Panc1 (cell line): ENCODE measurements at regions not wholly inside any gene's neighbourhood (a gene's known extent, or its start where the extent isn't known, plus 50 kb on each side); places are given as distances from the start of the nearest gene placed in this dataset.

Source experiments
- POLR2AphosphoS5 ChIP-seq: IDR thresholded peaks from 2 replicates; pipeline ENCODE4 v1.6.1; 2012; ENCODE audit warnings: mild to moderate bottlenecking, low read depth, low read length, moderate library complexity
- SIN3A ChIP-seq: IDR thresholded peaks from 2 replicates; pipeline ENCODE4 v1.6.1; 2012; ENCODE audit warnings: low read depth, mild to moderate bottlenecking, low read length, moderate library complexity, borderline replicate concordance; ENCODE audit not compliant: insufficient read depth
- TCF7L2 ChIP-seq: IDR thresholded peaks from 2 replicates; pipeline ENCODE4 v1.6.1; 2011; ENCODE audit warnings: mild to moderate bottlenecking, low read depth, low read length, inconsistent platforms
- TF ChIP-seq, protein P1 (sequence below): fragments of 450-650 bp; IDR thresholded peaks from 2 replicates; pipeline ENCODE4 v1.5.1; 2017; ENCODE audit warnings: mild to moderate bottlenecking
- TF ChIP-seq, protein P2 (sequence below), 2 experiments: IDR thresholded peaks; 2 replicates each; pipeline ENCODE4 v1.6.1; 2011 to 2012; ENCODE audit warnings: low read depth in 2 of 2, control low read depth in 1 of 2, low read length in 1 of 2, mild to moderate bottlenecking in 1 of 2, moderate library complexity in 1 of 2; ENCODE audit not compliant: insufficient read depth in 1 of 2

DNA sequence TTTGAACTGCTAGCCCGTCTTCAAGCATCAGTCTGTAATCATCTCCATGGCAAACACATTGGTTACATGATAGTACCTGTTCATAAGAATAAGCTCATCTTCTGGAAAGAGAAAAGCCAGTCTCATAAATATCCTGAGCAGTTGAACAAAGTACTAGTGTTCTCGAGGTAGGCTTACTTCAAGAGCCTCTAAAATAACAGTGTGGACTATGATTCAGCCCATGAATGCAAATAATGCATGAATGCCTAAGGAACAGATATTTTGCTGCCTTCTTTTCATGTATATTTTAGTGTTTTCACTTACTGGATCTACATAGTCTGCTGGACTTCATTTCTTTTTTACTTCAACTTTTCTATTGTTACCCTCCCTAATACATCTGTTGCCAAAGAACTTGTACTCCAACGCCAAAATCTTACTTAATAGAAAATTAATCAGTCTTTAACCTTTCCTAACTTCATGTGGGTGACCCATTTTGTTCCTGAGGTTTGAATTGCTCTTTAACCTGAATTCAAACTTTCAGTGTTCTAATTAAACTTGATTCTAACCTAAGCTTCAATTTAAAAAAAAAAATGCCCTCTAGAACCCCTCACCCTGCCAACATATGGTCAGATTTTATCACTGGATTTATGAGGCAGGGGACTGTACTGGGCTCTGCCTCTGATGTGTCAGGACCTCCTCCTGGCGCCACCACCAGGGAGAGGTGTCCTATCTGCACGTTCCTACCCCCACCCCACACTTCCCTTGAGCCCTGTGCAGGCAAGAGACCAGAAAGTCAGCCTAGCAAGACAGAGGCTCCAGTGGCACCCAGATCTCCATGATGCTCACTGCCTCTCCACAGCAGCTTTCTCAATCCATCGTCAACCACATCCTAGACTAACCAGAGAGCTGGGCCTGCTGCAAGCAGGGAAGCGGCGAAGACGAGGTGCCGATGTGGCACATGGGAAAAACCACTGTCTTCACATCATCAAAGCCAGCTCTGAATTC lies 264.7 kb upstream of the ID2 start:
- TF ChIP-seq, protein P1, sequence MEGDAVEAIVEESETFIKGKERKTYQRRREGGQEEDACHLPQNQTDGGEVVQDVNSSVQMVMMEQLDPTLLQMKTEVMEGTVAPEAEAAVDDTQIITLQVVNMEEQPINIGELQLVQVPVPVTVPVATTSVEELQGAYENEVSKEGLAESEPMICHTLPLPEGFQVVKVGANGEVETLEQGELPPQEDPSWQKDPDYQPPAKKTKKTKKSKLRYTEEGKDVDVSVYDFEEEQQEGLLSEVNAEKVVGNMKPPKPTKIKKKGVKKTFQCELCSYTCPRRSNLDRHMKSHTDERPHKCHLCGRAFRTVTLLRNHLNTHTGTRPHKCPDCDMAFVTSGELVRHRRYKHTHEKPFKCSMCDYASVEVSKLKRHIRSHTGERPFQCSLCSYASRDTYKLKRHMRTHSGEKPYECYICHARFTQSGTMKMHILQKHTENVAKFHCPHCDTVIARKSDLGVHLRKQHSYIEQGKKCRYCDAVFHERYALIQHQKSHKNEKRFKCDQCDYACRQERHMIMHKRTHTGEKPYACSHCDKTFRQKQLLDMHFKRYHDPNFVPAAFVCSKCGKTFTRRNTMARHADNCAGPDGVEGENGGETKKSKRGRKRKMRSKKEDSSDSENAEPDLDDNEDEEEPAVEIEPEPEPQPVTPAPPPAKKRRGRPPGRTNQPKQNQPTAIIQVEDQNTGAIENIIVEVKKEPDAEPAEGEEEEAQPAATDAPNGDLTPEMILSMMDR: no peak
- TF ChIP-seq POLR2AphosphoS5 (no peak), SIN3A (no peak), TCF7L2 (no peak)
- TF ChIP-seq, protein P2, sequence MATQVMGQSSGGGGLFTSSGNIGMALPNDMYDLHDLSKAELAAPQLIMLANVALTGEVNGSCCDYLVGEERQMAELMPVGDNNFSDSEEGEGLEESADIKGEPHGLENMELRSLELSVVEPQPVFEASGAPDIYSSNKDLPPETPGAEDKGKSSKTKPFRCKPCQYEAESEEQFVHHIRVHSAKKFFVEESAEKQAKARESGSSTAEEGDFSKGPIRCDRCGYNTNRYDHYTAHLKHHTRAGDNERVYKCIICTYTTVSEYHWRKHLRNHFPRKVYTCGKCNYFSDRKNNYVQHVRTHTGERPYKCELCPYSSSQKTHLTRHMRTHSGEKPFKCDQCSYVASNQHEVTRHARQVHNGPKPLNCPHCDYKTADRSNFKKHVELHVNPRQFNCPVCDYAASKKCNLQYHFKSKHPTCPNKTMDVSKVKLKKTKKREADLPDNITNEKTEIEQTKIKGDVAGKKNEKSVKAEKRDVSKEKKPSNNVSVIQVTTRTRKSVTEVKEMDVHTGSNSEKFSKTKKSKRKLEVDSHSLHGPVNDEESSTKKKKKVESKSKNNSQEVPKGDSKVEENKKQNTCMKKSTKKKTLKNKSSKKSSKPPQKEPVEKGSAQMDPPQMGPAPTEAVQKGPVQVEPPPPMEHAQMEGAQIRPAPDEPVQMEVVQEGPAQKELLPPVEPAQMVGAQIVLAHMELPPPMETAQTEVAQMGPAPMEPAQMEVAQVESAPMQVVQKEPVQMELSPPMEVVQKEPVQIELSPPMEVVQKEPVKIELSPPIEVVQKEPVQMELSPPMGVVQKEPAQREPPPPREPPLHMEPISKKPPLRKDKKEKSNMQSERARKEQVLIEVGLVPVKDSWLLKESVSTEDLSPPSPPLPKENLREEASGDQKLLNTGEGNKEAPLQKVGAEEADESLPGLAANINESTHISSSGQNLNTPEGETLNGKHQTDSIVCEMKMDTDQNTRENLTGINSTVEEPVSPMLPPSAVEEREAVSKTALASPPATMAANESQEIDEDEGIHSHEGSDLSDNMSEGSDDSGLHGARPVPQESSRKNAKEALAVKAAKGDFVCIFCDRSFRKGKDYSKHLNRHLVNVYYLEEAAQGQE (IDR thresholded peaks at IDR 0.05; ENCODE audit: insufficient read depth in 1 of 2, low read depth in 2 of 2, low read length in 1 of 2): no peak
